Loucy (cell line): ENCODE measurements at regions not wholly inside any gene's neighbourhood (a gene's known extent, or its start where the extent isn't known, plus 50 kb on each side); places are given as distances from the start of the nearest gene placed in this dataset.

Source experiments
- EZH2phosphoT487 ChIP-seq: fragments of 200-600 bp; IDR thresholded peaks from 2 replicates; pipeline ENCODE4 v1.6.1; 2018; ENCODE audit warnings: antibody characterized with exemption, mild to moderate bottlenecking, moderate library complexity, borderline replicate concordance
- TF ChIP-seq, protein P1 (sequence below): fragments of 200-600 bp; sonication (generic); conservative IDR thresholded peaks from 2 replicates; pipeline ENCODE4 v1.5.1; 2014; ENCODE audit warnings: mild to moderate bottlenecking, antibody characterized with exemption, low read length

- TF ChIP-seq, protein P1, sequence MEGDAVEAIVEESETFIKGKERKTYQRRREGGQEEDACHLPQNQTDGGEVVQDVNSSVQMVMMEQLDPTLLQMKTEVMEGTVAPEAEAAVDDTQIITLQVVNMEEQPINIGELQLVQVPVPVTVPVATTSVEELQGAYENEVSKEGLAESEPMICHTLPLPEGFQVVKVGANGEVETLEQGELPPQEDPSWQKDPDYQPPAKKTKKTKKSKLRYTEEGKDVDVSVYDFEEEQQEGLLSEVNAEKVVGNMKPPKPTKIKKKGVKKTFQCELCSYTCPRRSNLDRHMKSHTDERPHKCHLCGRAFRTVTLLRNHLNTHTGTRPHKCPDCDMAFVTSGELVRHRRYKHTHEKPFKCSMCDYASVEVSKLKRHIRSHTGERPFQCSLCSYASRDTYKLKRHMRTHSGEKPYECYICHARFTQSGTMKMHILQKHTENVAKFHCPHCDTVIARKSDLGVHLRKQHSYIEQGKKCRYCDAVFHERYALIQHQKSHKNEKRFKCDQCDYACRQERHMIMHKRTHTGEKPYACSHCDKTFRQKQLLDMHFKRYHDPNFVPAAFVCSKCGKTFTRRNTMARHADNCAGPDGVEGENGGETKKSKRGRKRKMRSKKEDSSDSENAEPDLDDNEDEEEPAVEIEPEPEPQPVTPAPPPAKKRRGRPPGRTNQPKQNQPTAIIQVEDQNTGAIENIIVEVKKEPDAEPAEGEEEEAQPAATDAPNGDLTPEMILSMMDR = no peak
- no peak for TF ChIP-seq EZH2phosphoT487
These were observed 378.0 kb upstream of the C16orf82 start for GRCh38 chr16:26688699-26689098.
